GM18508 (cell line): ENCODE measurements at regions not wholly inside any gene's neighbourhood (a gene's known extent, or its start where the extent isn't known, plus 50 kb on each side); places are given as distances from the start of the nearest gene placed in this dataset.

ENCODE experiments used
- ATAC-seq: cut with Tn5 transposase; IDR thresholded peaks from one replicate; pipeline ENCODE4 v1.9.1; 2021; ENCODE audit warnings: moderate number of reproducible peaks; ENCODE audit not compliant: insufficient read depth, unreplicated experiment

DNA sequence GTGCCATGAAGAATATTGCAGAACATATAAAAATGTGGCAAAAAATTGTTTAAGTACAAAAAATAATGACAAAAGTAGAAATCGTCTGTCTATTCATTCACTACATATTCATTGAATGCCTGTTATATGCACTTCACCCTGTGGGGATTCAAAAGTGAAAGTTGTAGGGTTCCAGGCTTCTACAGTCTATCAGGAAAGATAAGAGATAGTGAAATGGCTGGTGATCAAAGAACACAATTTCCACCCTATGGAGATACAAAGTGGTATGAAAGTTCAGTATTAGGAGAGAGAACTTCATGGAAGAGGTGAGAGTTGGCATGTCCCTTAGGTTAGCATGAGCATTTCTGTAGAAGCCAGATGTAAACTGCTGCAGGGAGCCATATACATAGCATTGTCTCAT lies 127.0 kb upstream of the PMFBP1 start:
- ATAC-seq = no peak

DNA sequence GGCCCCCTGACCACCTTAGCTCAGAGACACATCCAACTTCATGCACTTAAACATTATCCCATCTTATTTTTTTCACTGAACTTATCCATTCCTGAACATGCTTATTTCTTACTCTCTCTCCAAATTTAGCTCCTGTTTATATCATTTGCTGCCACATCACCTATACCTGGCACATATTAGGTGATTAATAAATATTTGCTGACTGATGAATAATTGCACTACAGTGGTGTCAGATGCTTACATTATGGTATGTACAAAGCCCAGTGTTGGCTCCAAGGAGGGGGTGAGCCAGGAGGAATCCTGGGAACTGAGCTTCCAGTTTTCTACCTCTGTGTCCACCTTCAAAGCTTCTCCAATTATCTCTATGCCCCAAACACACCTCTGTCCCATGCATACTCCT lies 124.0 kb upstream of the PMFBP1 start:
- ATAC-seq = no peak

- no peak for ATAC-seq
Observed at GRCh38 chr16:72291531-72291981, 119.6 kb upstream of the PMFBP1 start.

GRCh38 chr16:72291121-72291520 lies 119.2 kb upstream of the PMFBP1 start:
- ATAC-seq = no peak

DNA sequence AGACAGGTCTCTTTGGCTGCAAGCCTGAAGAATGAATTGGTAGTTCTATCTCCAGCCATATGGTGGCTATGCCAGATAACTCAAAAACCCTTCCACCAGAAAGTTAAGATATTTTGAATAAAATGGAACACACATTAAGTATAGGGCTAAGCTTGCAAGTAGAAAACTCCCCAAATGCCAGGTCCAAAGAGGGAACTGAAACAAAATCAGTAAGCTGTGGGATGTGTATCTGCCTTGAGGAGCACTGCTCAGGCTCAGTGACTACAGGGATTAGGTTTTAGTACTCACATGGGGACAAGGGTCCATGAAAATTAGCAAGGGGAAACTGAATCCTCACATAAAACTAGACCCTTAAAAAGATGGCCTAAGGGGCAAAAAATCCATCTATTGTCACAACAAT lies 115.7 kb upstream of the PMFBP1 start:
- no peak for ATAC-seq

DNA sequence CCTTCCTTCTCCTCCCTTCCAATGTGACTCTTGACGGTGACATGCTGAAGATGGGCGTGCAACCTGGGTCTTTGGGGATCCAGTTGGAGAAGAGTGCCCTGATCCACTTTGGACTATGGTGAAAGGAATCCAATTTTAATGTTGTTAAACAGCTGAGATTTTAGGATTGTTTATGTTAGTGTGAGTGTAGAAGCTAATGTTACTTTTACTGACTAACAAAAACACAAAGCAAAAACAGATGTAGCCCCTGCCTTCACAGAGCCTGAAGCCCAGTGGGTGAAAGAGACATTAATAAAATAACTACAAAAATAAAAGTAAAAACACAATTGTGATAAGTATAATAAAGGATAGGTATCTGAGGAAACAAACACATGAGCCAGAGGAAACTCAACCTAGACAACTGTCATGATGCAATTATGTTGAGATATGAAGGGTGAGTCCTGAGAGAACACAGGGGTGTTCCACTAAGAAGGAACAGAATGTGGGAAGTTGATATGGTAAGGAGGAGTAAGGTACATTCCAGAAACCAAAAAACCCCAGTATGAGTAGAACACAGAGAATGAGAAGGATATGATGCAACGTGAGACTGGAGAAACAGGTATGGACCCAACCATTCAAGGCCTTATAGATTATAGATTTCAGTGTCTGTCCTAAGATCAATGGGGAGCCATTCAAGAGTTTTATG lies 115.1 kb upstream of the PMFBP1 start:
- no peak for ATAC-seq

- no peak for ATAC-seq
Observed at GRCh38 chr16:72285728-72286127, 113.8 kb upstream of the PMFBP1 start.

GRCh38 chr16:72285324-72285723 lies 113.4 kb upstream of the PMFBP1 start:
- no peak for ATAC-seq

GRCh38 chr16:72284042-72284789 lies 112.3 kb upstream of the PMFBP1 start:
- ATAC-seq = no peak

GRCh38 chr16:72282362-72282761 lies 110.4 kb upstream of the PMFBP1 start:
- no peak for ATAC-seq

DNA sequence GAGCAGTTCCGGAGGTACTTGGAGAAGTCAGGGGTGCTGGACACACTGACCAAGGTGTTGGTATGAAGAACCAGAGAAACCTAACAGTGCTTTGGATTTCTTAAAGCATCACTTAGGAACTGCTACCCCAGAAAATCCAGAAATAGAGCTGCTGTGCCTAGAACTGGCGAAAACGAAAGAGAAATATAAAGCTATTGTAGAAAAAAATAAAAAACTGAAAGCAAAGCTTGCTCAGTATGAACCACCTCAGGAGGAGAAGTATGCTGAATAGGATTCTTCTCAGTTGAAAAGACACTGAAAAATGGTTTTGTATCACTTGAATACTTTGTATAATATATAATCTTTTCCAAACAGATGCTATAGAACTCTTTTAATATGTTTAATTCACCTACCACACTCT lies 106.3 kb upstream of the PMFBP1 start:
- ATAC-seq = no peak

GRCh38 chr16:72277749-72278148 lies 105.8 kb upstream of the PMFBP1 start:
- ATAC-seq = no peak

DNA sequence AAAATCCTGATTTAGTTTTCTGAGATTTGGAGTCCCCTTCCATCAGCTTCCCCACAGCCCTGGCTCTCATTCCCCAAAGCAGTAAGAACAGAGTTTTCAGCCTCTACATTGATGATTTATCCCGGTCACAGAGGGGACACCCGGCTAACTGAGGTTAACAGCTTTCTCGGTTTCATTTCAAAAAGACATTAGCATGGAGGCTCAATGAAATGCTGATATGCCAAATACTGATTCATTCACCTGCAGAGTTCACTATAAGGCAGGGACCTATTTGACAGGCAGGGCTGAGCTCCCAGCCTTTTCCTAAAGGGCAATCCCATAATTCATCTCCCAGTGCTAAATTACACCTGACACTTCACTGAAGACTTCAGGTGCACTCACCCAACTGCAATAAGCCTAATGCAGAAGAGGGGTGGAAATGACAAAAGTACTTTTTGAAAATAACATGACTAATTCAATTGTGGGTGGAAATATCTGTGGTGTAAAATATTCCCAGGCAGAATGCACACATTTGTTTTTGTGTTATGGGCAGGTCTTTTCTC lies 99.8 kb upstream of the PMFBP1 start:
- no peak for ATAC-seq

DNA sequence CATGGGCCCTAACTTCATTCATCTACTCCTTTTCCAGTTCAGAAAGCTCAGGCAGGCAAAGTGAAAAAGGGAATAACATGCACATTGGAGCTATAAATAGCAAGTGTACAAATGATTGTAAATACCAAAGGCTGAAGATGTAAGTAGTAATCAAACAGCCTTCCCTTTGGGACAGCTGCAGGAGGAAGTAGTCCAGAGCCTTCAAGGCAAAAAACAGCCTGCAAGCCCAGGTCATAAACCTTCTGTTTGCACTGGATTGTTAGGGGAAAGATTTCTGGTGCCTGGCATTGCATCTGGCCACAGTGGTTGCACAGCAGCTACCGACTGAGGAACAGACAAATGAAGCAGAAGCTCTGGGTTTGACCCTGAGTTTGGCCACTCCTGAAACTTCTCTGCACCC lies 98.6 kb upstream of the PMFBP1 start:
- ATAC-seq = no peak

GRCh38 chr16:72266836-72267235 lies 94.9 kb upstream of the PMFBP1 start:
- ATAC-seq = no peak

GRCh38 chr16:72264771-72265170 lies 92.8 kb upstream of the PMFBP1 start:
- ATAC-seq = no peak

DNA sequence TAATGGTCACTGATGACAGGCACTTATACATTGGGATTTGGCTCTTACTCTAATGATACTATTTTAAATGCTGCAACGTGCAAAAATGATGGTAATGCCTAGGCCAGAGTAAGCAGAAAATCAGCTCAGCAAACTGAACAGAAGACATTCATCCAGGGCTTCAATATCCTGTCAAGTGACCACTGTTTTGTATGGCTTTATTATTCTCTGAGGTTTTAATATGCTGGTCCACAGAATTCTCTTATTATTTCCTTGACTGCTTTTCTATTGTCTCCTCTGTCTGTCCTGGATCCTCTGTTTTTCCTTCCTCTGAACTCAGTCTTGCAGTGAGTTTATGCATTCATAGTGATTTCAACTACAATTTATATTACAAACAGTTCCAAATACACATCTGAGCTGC lies 90.8 kb upstream of the PMFBP1 start:
- ATAC-seq = no peak

GRCh38 chr16:72261127-72261526 lies 89.2 kb upstream of the PMFBP1 start:
- ATAC-seq = no peak

DNA sequence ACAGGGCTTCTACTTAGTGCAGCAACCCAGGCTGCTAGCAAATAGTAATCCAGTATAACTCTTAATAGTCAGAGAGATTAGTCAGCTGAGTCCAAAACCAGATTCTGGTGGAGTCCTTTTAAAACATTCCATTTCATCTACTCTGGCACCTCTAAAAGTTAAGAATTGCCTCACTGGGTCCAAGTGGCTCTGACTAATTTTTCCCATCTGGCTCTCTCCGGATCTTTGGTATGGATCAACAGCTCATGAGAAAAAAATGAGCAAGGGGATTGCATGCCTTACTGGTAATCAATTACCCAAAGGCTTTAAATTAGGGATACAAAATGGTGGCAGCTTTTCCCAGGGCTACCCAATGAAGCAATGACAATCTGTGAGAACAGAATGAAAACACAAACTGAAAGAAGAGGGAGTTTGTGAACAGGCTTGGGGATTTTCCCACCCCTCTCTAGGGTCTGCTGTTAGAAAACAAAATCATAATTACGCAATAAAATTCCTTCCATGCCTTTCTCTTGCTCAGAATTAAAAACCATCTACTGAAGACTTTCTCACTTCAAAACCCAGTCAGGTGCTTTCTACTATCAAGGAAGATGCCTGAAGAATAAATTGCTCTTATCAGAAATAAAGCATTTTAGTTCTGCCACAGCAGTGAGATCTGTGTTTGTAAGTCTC lies 84.6 kb upstream of the PMFBP1 start:
- no peak for ATAC-seq

GRCh38 chr16:72255786-72256185 lies 83.8 kb upstream of the PMFBP1 start:
- no peak for ATAC-seq

- no peak for ATAC-seq
Observed at GRCh38 chr16:72247821-72248253, 75.9 kb upstream of the PMFBP1 start.
